Motor neuron (in vitro differentiated cells): ENCODE measurements at regions not wholly inside any gene's neighbourhood (a gene's known extent, or its start where the extent isn't known, plus 50 kb on each side); places are given as distances from the start of the nearest gene placed in this dataset.
A peak's percentile ranks its signal among the peaks of the same experiment; 100 is the strongest.

Experiments used
- ATAC-seq, 8 experiments: fragments of 200-7000 bp; cut with Tn5 transposase; replicated peaks in 6 of 8; 2 replicates each; pipeline ENCODE4 v1.8.0; 2021; ENCODE audit warnings: mild to moderate bottlenecking in 8 of 8, moderate library complexity in 8 of 8
- H3K27ac ChIP-seq, 2 donors: fragments of 250-450 bp; sonication (Bioruptor Pico); 2 replicates each; pipeline ENCODE4 v1.9.0; 2021; ENCODE audit warnings: antibody characterized with exemption in 2 of 2, mild to moderate bottlenecking in 2 of 2, moderate library complexity in 1 of 2
- H3K4me1 ChIP-seq, 2 donors: fragments of 250-450 bp; sonication (Bioruptor Pico); replicated peaks in 1 of 2; 2 replicates each; pipeline ENCODE4 v1.6.1; 2021; ENCODE audit warnings: antibody characterized with exemption in 2 of 2, mild to moderate bottlenecking in 2 of 2, moderate library complexity in 1 of 2
- H3K4me3 ChIP-seq, 5 donors: fragments of 250-450 bp; sonication (Bioruptor Pico); 2 replicates each; pipeline ENCODE4 v1.9.0; 2021; ENCODE audit warnings: antibody characterized with exemption in 5 of 5, mild to moderate bottlenecking in 5 of 5, moderate library complexity in 4 of 5
- WGBS, 10 experiments: fragments of 450-650 bp; shearing (Covaris generic); methylation state at CpG; one replicate each; pipeline ENCODE4 v1.0.0; 2022; 5-methylcytosine and 5-hydroxymethylcytosine counted together
- in situ Hi-C, 9 experiments: fragments of 400-800 bp; cut with MboI; loops; one replicate each; pipeline ENCODE4 v1.15.0; 2021; ENCODE audit warnings: low sequenced_read_pairs in 9 of 9, low pct_unique_long_range_greater_than_20kb in 2 of 9; ENCODE audit not compliant: unreplicated experiment in 9 of 9

GRCh38 chr2:176494949-176495353 lies 225.7 kb downstream of the MTX2 start:
- ATAC-seq, result no peak
- H3K4me1 ChIP-seq, result peaks cover 63 to 69% of the 10 kb centered on the region in 2 donors
- H3K4me3 ChIP-seq, result no peak overlapping the region
- 6 to 100% (median 80%) methylated on average over 1 to 2 of the region's 2 CpGs; no CpG with 5 or more reads in 3 of the 10 experiments for WGBS, 10 experiments
- in situ Hi-C loops, result loop anchor here in 1 of 9 experiments (25.0 kb wide), 1 partner anchor 142 kb away; no protein-coding TSS in a partner anchor
- H3K27ac ChIP-seq, result no peak overlapping the region

- in situ Hi-C loops, result loop anchor here in 1 of 9 experiments (25.0 kb wide), 1 partner anchor 141 kb away; no protein-coding TSS in a partner anchor
- Histone ChIP-seq H3K27ac (no peak overlapping the region), H3K4me1 (peaks cover 54 to 61% of the 10 kb centered on the region in 2 donors), H3K4me3 (no peak overlapping the region)
- peak in 3 of 8 experiments; percentile 14 to 73 (median 48) for ATAC-seq
- 40 to 100% (median 87%) methylated on average over 1 to 2 of the region's 3 CpGs; no CpG with 5 or more reads in 1 of the 10 experiments for WGBS, 10 experiments
Measured at GRCh38 chr2:176495826-176496225, 226.6 kb downstream of the MTX2 start.

GRCh38 chr2:176496761-176497160 lies 227.5 kb downstream of the MTX2 start:
- peaks cover 46 to 59% of the 10 kb centered on the region in 2 donors for H3K4me1 ChIP-seq
- no peak overlapping the region for H3K4me3 ChIP-seq
- in situ Hi-C loops, result loop anchor here in 1 of 9 experiments (25.0 kb wide), 1 partner anchor 141 kb away; no protein-coding TSS in a partner anchor
- WGBS, 10 experiments, result 20 to 88% (median 73%) methylated on average over 1 to 3 of the region's 3 CpGs; no CpG with 5 or more reads in 5 of the 10 experiments
- ATAC-seq, result peak in 3 of 8 experiments; percentile 9 to 61 (median 53)
- no peak overlapping the region for H3K27ac ChIP-seq

GRCh38 chr2:176500901-176501300 lies 231.7 kb downstream of the MTX2 start:
- peak in 2 of 8 experiments; percentile 57 to 60 for ATAC-seq
- in situ Hi-C loops, result no loop called here
- Histone ChIP-seq H3K4me1 (peaks cover 21 to 32% of the 10 kb centered on the region in 2 donors), H3K27ac (no peak overlapping the region), H3K4me3 (no peak overlapping the region)
- WGBS, 10 experiments, result 60 to 100% (median 67%) methylated on average over 1 of the region's 1 CpG; no CpG with 5 or more reads in 5 of the 10 experiments

- peaks cover 14 to 25% of the 10 kb centered on the region in 2 donors for H3K4me1 ChIP-seq
- ATAC-seq, result no peak
- H3K4me3 ChIP-seq, result no peak overlapping the region
- no peak overlapping the region for H3K27ac ChIP-seq
- in situ Hi-C loops, result no loop called here
- 0 to 100% (median 50%) methylated on average over 1 to 2 of the region's 3 CpGs; no CpG with 5 or more reads in 1 of the 10 experiments for WGBS, 10 experiments
Measured at GRCh38 chr2:176501617-176502016, 232.4 kb downstream of the MTX2 start.

GRCh38 chr2:176502619-176503018 lies 233.4 kb downstream of the MTX2 start:
- Histone ChIP-seq H3K4me3 (no peak overlapping the region), H3K27ac (no peak overlapping the region), H3K4me1 (peaks cover 7 to 15% of the 10 kb centered on the region in 2 donors)
- ATAC-seq, result peak in 1 of 8 experiments; percentile 22
- in situ Hi-C loops, result no loop called here

GRCh38 chr2:176503776-176504175 lies 234.5 kb downstream of the MTX2 start:
- Histone ChIP-seq H3K4me1 (peaks cover 4 to 20% of the 10 kb centered on the region in 2 donors), H3K4me3 (no peak overlapping the region), H3K27ac (no peak overlapping the region)
- ATAC-seq, result no peak
- in situ Hi-C loops, result no loop called here
- WGBS, 10 experiments, result 20 to 100% (median 62%) methylated on average over 1 of the region's 1 CpG; no CpG with 5 or more reads in 3 of the 10 experiments

- Histone ChIP-seq H3K4me1 (peaks cover 0 to 14% of the 10 kb centered on the region in 2 donors), H3K4me3 (no peak overlapping the region), H3K27ac (no peak overlapping the region)
- in situ Hi-C loops, result no loop called here
- no peak for ATAC-seq
Measured at GRCh38 chr2:176504440-176504839, 235.2 kb downstream of the MTX2 start.

GRCh38 chr2:176507786-176508185 lies 238.5 kb downstream of the MTX2 start:
- peak in 1 of 8 experiments; percentile 19 for ATAC-seq
- Histone ChIP-seq H3K4me3 (no peak overlapping the region), H3K27ac (no peak overlapping the region), H3K4me1 (peaks cover 0 to 6% of the 10 kb centered on the region in 2 donors)
- WGBS, 10 experiments, result 38 to 100% (median 93%) methylated on average over 1 to 3 of the region's 3 CpGs; no CpG with 5 or more reads in 3 of the 10 experiments
- in situ Hi-C loops, result no loop called here

- Histone ChIP-seq H3K27ac (no peak overlapping the region), H3K4me1 (peaks cover 0 to 6% of the 10 kb centered on the region in 2 donors), H3K4me3 (no peak overlapping the region)
- in situ Hi-C loops, result no loop called here
- ATAC-seq, result no peak
- WGBS, 10 experiments, result 40 to 100% (median 100%) methylated on average over 1 of the region's 1 CpG; no CpG with 5 or more reads in 5 of the 10 experiments
Measured at GRCh38 chr2:176508374-176508773, 239.1 kb downstream of the MTX2 start.

GRCh38 chr2:176508984-176509740 lies 239.9 kb downstream of the MTX2 start:
- ATAC-seq, result peak in 2 of 8 experiments; percentile 89 to 90
- H3K27ac ChIP-seq, result no peak overlapping the region
- whole genome bisulfite sequencing, 10 experiments, result 14 to 100% (median 53%) methylated on average over 1 to 4 of the region's 5 CpGs; no CpG with 5 or more reads in 2 of the 10 experiments
- H3K4me3 ChIP-seq, result no peak overlapping the region
- peaks cover 0 to 6% of the 10 kb centered on the region in 2 donors for H3K4me1 ChIP-seq
- in situ Hi-C loops, result no loop called here

- WGBS, 10 experiments, result 79 to 97% (median 89%) methylated on average over 3 to 5 of the region's 5 CpGs
- no peak for ATAC-seq
Measured at GRCh38 chr2:176514276-176514675, 245.0 kb downstream of the MTX2 start.

GRCh38 chr2:176514805-176515500 lies 245.7 kb downstream of the MTX2 start:
- H3K27ac ChIP-seq, result no peak overlapping the region
- no peaks in the 10 kb centered on the region for H3K4me1 ChIP-seq
- in situ Hi-C loops, result no loop called here
- no peak for ATAC-seq
- no peak overlapping the region for H3K4me3 ChIP-seq
- WGBS, 10 experiments, result 70 to 100% (median 84%) methylated on average over 2 to 6 of the region's 6 CpGs

More at GRCh38 chr2:176514276-176514675, 245.0 kb downstream of the MTX2 start:
- in situ Hi-C loops, result no loop called here
- Histone ChIP-seq H3K27ac (no peak overlapping the region), H3K4me1 (no peaks in the 10 kb centered on the region), H3K4me3 (no peak overlapping the region)
